ENCODE measurements at regions not wholly inside any gene's neighbourhood (a gene's known extent, or its start where the extent isn't known, plus 50 kb on each side); places are given as distances from the start of the nearest gene placed in this dataset.

- no peak for FAIRE-seq
- POLR2A ChIA-PET: no interaction called here
- in situ Hi-C loops (cut with HindIII; ENCODE audit: extremely low pct_ligation_motif_present, low pct_unique_long_range_greater_than_20kb) (no loop called here), intact Hi-C loops (cut with micrococcal nuclease; ENCODE audit: unreplicated experiment) (no loop called here)
- H3K4me3 ChIP-seq (replicated peaks in 1 of 3; ENCODE audit: insufficient read depth in 1 of 3, low read depth in 2 of 3, low read length in 3 of 3): no peak overlapping the region
- H3K36me3 ChIP-seq (replicated peaks in 1 of 2; ENCODE audit: control insufficient read depth in 1 of 2, insufficient read depth in 2 of 2, low read length in 2 of 2): no peaks in the 10 kb centered on the region
- H3K4me2 ChIP-seq (ENCODE audit: low read depth, low read length): no peak overlapping the region
- no TSS peak for BruUV-seq (replicated peaks)
- DNase-seq (ENCODE audit: low spot score): no peak
- WGBS (ENCODE audit: low lambda C conversion rate): 0% methylated on average over 1 of the region's 1 CpG
- H3K79me2 ChIP-seq (ENCODE audit: insufficient read depth, low read length): no peaks in the 10 kb centered on the region
- H2AFZ ChIP-seq (ENCODE audit: low read length): no peak overlapping the region
- no peaks in the 10 kb centered on the region for H3K4me1 ChIP-seq (ENCODE audit: insufficient read depth, low read length)
- no peak for ATAC-seq
- CTCF ChIA-PET (ENCODE audit: low intra/inter-chr PET ratio, low total read pairs): no interaction called here
- no peaks in the 10 kb centered on the region for H3K27me3 ChIP-seq (ENCODE audit: control insufficient read depth in 1 of 2, insufficient read depth in 2 of 2, low read length in 2 of 2)
- no peaks in the 10 kb centered on the region for H4K20me1 ChIP-seq (ENCODE audit: insufficient read depth, low read length)
- H3K27ac ChIP-seq (ENCODE audit: extremely low read length, insufficient read depth, low read length): no peak overlapping the region
- no peak overlapping the region for H3K9ac ChIP-seq (ENCODE audit: insufficient read depth, low read depth, low read length)
- peaks cover 90% of the 10 kb centered on the region for H3K9me3 ChIP-seq (ENCODE audit: low read length)
- TF ChIP-seq ZNF614 (CRISPR knock-in tag; IDR thresholded peaks at IDR 0.05; ENCODE audit: borderline replicate concordance) (no peak), ZNF737 (CRISPR knock-in tag; IDR thresholded peaks at IDR 0.05; ENCODE audit: borderline replicate concordance) (no peak), SOX13 (IDR thresholded peaks at IDR 0.05) (no peak), SOX13 (CRISPR knock-in tag; conservative IDR thresholded peaks at IDR 0.05 in 1 of 2, IDR thresholded peaks at IDR 0.05 in 1 of 2) (no peak), SSRP1 (CRISPR knock-in tag; IDR thresholded peaks at IDR 0.05) (no peak), CSRNP2 (CRISPR knock-in tag; conservative IDR thresholded peaks at IDR 0.05; ENCODE audit: low read depth) (no peak), SPEN (CRISPR knock-in tag; IDR thresholded peaks at IDR 0.05; ENCODE audit: low read depth) (no peak), ZNF577 (CRISPR knock-in tag; IDR thresholded peaks at IDR 0.05; ENCODE audit: borderline replicate concordance, low read depth) (no peak), ATF5 (CRISPR knock-in tag; IDR thresholded peaks at IDR 0.05; ENCODE audit: low read depth) (no peak), RAD21 (CRISPR knock-in tag; IDR thresholded peaks at IDR 0.05) (no peak), ZXDC (CRISPR knock-in tag; IDR thresholded peaks at IDR 0.05) (no peak), MAF1 (CRISPR knock-in tag; IDR thresholded peaks at IDR 0.05; ENCODE audit: borderline replicate concordance) (no peak)
Observed at GRCh38 chr14:42335918-42336317, 729.2 kb downstream of the LRFN5 start.
